DND-41 (cell line): ENCODE measurements at regions not wholly inside any gene's neighbourhood (a gene's known extent, or its start where the extent isn't known, plus 50 kb on each side); places are given as distances from the start of the nearest gene placed in this dataset.
"Not testable (repeated sequence)": the region's sequence is repeated elsewhere in the genome, so short reads cannot be mapped to it uniquely, and the experiment has no call there.

Experiments used
- ATAC-seq: fragments of 200-7000 bp; cut with Tn5 transposase; 3 replicates; pipeline ENCODE4 v1.9.1; 2021; ENCODE audit warnings: low read depth; ENCODE audit not compliant: insufficient read depth
- DNase-seq: peaks from one replicate; pipeline ENCODE4 v3.0.0-alpha.2; 2020
- H2AFZ ChIP-seq: 2 replicates; pipeline ENCODE4 v1.6.0; 2012; ENCODE audit warnings: low read depth, low read length
- H3K27ac ChIP-seq: 2 replicates; pipeline ENCODE4 v1.5.1; 2012; ENCODE audit warnings: low read length, inconsistent platforms
- H3K27me3 ChIP-seq: fragments of 200-600 bp; sonication (generic); 2 replicates; pipeline ENCODE4 v1.6.0; 2012; ENCODE audit warnings: low read length, mild to moderate bottlenecking, inconsistent platforms; ENCODE audit not compliant: insufficient read depth, poor library complexity
- H3K36me3 ChIP-seq: 2 replicates; pipeline ENCODE4 v1.5.1; 2012; ENCODE audit warnings: low read length, inconsistent platforms; ENCODE audit not compliant: insufficient read depth
- H3K4me1 ChIP-seq: 2 replicates; pipeline ENCODE4 v1.5.1; 2012; ENCODE audit warnings: mild to moderate bottlenecking, low read length; ENCODE audit not compliant: insufficient read depth
- H3K4me2 ChIP-seq: 2 replicates; pipeline ENCODE4 v1.6.0; 2012; ENCODE audit warnings: mild to moderate bottlenecking, moderate library complexity, low read length, inconsistent platforms; ENCODE audit not compliant: insufficient read depth
- H3K4me3 ChIP-seq, 2 experiments: fragments of 200-600 bp in 1 of 2; shearing (Covaris generic) in 1 of 2; 2 replicates each; pipeline ENCODE4 v1.5.1; 2012 to 2016; ENCODE audit warnings: inconsistent platforms in 2 of 2, low read length in 2 of 2, mild to moderate bottlenecking in 2 of 2, low read depth in 1 of 2, moderate library complexity in 1 of 2
- H3K79me2 ChIP-seq: 2 replicates; pipeline ENCODE4 v1.6.0; 2012; ENCODE audit warnings: low read length, inconsistent platforms; ENCODE audit not compliant: insufficient read depth
- H3K9ac ChIP-seq: 2 replicates; pipeline ENCODE4 v1.6.0; 2012; ENCODE audit warnings: low read depth, mild to moderate bottlenecking, inconsistent platforms, low read length, moderate library complexity
- H3K9me3 ChIP-seq: 2 replicates; pipeline ENCODE4 v1.5.1; 2012; ENCODE audit warnings: low read length, moderate library complexity, mild to moderate bottlenecking, inconsistent platforms; ENCODE audit not compliant: insufficient read depth, severe bottlenecking
- H4K20me1 ChIP-seq: 2 replicates; pipeline ENCODE4 v1.6.0; 2012; ENCODE audit warnings: low read length; ENCODE audit not compliant: insufficient read depth
- CTCF ChIP-seq: IDR thresholded peaks from 2 replicates; pipeline ENCODE4 v1.5.1; 2012; ENCODE audit warnings: borderline replicate concordance, low read length, moderate library complexity, mild to moderate bottlenecking; ENCODE audit not compliant: poor library complexity, severe bottlenecking; ENCODE audit errors: extremely low read depth
- EZH2 ChIP-seq: IDR thresholded peaks from 3 replicates; pipeline ENCODE4 v1.6.1; 2012; ENCODE audit warnings: borderline replicate concordance, low read depth, mild to moderate bottlenecking, moderate library complexity, low read length, inconsistent platforms; ENCODE audit not compliant: severe bottlenecking

GRCh38 chr11:91513734-91514133 is 710.9 kb upstream of the FAT3 start:
- no peaks in the 10 kb centered on the region for H3K4me1 ChIP-seq
- no peak overlapping the region for H3K4me2 ChIP-seq
- peak; percentile 9 for TF ChIP-seq CTCF
- no peak for TF ChIP-seq EZH2
- no peaks in the 10 kb centered on the region for H3K36me3 ChIP-seq
- no peaks in the 10 kb centered on the region for H3K9me3 ChIP-seq
- no peak overlapping the region for H3K9ac ChIP-seq
- H3K27me3 ChIP-seq = no peaks in the 10 kb centered on the region
- H2AFZ ChIP-seq = no peak overlapping the region
- H3K4me3 ChIP-seq = no peak overlapping the region
- ATAC-seq = no peak
- no peak for DNase-seq
- no peaks in the 10 kb centered on the region for H4K20me1 ChIP-seq
- H3K27ac ChIP-seq = no peak overlapping the region
- H3K79me2 ChIP-seq = no peaks in the 10 kb centered on the region

- Histone ChIP-seq H3K27ac (no peak overlapping the region), H3K4me1 (no peaks in the 10 kb centered on the region), H3K9ac (no peak overlapping the region), H3K9me3 (no peaks in the 10 kb centered on the region), H3K4me3 (no peak overlapping the region), H3K27me3 (no peaks in the 10 kb centered on the region), H3K4me2 (no peak overlapping the region), H3K79me2 (no peaks in the 10 kb centered on the region), H3K36me3 (no peaks in the 10 kb centered on the region), H2AFZ (no peak overlapping the region), H4K20me1 (no peaks in the 10 kb centered on the region)
- ATAC-seq = no peak
- TF ChIP-seq EZH2 (no peak), CTCF (no peak)
- no peak for DNase-seq
Observed at GRCh38 chr11:91497847-91498246, 726.8 kb upstream of the FAT3 start.

GRCh38 chr11:91495837-91496236 is 728.8 kb upstream of the FAT3 start:
- no peak for ATAC-seq
- H3K9me3 ChIP-seq = no peaks in the 10 kb centered on the region
- TF ChIP-seq CTCF = no peak
- TF ChIP-seq EZH2 = no peak
- H3K4me1 ChIP-seq = no peaks in the 10 kb centered on the region
- H3K4me2 ChIP-seq = no peak overlapping the region
- no peak overlapping the region for H3K27ac ChIP-seq
- H3K27me3 ChIP-seq = no peaks in the 10 kb centered on the region
- H2AFZ ChIP-seq = no peak overlapping the region
- DNase-seq = no peak
- no peak overlapping the region for H3K4me3 ChIP-seq
- no peaks in the 10 kb centered on the region for H3K36me3 ChIP-seq
- H3K79me2 ChIP-seq = no peaks in the 10 kb centered on the region
- no peak overlapping the region for H3K9ac ChIP-seq
- H4K20me1 ChIP-seq = no peaks in the 10 kb centered on the region

- Histone ChIP-seq H3K27me3 (no peaks in the 10 kb centered on the region), H3K27ac (no peak overlapping the region), H3K4me2 (no peak overlapping the region), H3K4me3 (no peak overlapping the region), H3K4me1 (no peaks in the 10 kb centered on the region), H3K36me3 (no peaks in the 10 kb centered on the region), H3K9me3 (no peaks in the 10 kb centered on the region), H3K9ac (no peak overlapping the region), H2AFZ (no peak overlapping the region), H3K79me2 (no peaks in the 10 kb centered on the region), H4K20me1 (no peaks in the 10 kb centered on the region)
- no peak for DNase-seq
- TF ChIP-seq CTCF (no peak), EZH2 (no peak)
- no peak for ATAC-seq
Observed at GRCh38 chr11:91489989-91490388, 734.6 kb upstream of the FAT3 start.

GRCh38 chr11:91483956-91484355 is 740.7 kb upstream of the FAT3 start:
- not testable (repeated sequence) for DNase-seq, H3K27ac ChIP-seq, ATAC-seq, H3K27me3 ChIP-seq, H3K9ac ChIP-seq, H3K4me3 ChIP-seq, H3K4me1 ChIP-seq, H4K20me1 ChIP-seq, H2AFZ ChIP-seq, H3K9me3 ChIP-seq, H3K36me3 ChIP-seq, H3K4me2 ChIP-seq, H3K79me2 ChIP-seq
